ENCODE measurements at regions not wholly inside any gene's neighbourhood (a gene's known extent, or its start where the extent isn't known, plus 50 kb on each side); places are given as distances from the start of the nearest gene placed in this dataset.

DNA sequence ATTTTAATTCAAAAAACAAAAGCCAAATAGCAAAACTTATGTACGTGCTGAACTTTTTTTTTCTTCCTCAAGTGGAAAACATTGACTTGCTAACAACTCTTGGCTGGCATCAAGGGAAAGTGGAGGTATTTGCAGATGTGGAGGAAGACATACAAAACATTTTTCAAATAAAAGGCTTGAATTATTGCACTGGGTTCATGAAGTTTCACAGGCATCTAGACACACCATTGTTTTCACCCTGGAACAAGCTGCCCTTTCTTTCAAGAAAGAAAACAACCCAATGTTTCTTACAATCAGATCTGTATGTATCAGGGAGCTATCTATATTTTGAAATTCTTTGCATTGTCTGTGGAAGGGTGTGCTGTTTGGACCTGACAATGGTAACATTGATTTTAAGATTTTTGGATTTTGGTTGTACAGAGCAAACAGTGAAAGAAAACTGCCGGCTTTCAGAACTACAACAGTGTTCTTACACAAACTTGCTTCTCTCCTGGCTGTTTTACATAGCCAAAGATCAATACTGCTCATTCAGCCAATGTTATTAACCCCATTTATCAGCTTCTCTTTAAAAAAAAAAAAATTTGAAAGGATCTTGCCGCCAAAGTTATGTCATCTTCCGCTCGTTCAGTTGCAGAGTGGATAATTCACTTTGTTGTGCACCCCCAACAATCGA, 187.7 kb upstream of the FOXD3 start:
- TF ChIP-seq POLR2AphosphoS5 (IDR thresholded peaks at IDR 0.05): no peak
- no peak for TF ChIP-seq EP300 (IDR thresholded peaks at IDR 0.05; ENCODE audit: low read depth)
- TF ChIP-seq, protein P1, sequence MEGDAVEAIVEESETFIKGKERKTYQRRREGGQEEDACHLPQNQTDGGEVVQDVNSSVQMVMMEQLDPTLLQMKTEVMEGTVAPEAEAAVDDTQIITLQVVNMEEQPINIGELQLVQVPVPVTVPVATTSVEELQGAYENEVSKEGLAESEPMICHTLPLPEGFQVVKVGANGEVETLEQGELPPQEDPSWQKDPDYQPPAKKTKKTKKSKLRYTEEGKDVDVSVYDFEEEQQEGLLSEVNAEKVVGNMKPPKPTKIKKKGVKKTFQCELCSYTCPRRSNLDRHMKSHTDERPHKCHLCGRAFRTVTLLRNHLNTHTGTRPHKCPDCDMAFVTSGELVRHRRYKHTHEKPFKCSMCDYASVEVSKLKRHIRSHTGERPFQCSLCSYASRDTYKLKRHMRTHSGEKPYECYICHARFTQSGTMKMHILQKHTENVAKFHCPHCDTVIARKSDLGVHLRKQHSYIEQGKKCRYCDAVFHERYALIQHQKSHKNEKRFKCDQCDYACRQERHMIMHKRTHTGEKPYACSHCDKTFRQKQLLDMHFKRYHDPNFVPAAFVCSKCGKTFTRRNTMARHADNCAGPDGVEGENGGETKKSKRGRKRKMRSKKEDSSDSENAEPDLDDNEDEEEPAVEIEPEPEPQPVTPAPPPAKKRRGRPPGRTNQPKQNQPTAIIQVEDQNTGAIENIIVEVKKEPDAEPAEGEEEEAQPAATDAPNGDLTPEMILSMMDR (IDR thresholded peaks at IDR 0.05): no peak
- TF ChIP-seq POLR2A (IDR thresholded peaks at IDR 0.05): no peak
- Histone ChIP-seq H3K27me3 (no peaks in the 10 kb centered on the region), H3K27ac (no peak overlapping the region), H3K9me3 (no peaks in the 10 kb centered on the region), H3K36me3 (no peaks in the 10 kb centered on the region), H3K4me1 (no peaks in the 10 kb centered on the region), H3K4me3 (no peak overlapping the region)
- DNase-seq: no peak
- in situ Hi-C loops (cut with MboI; ENCODE audit: low pct_ligation_motif_present in 1 of 4, low pct_unique_long_range_greater_than_20kb in 1 of 4, low sequenced_read_pairs in 3 of 4) (no loop called here), intact Hi-C loops (cut with DNase I; ENCODE audit: low total_unique reads) (no loop called here)
- WGBS, 2 donors (ENCODE audit: low coverage in 1 of 2): 71 to 76% methylated on average over 5 to 6 of the region's 6 CpGs

DNA sequence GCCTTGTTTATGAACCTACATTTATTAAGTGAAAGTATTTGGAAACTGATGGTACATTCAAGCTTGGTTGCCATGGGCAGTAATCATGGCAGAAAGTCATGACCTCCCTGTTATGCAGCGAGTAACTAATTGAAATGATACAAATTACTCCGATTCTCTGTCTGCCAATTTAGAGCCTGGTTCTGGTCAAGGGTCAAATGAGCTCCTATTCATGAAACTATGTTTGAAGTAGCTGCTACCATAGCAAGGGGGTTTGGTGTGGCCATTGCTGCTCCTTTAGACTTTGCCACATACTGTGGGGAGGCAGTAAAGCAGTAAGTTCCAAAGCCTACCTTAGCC, 187.2 kb upstream of the FOXD3 start:
- Histone ChIP-seq H3K4me3 (no peak overlapping the region), H3K36me3 (no peaks in the 10 kb centered on the region), H3K27me3 (no peaks in the 10 kb centered on the region), H3K9me3 (no peaks in the 10 kb centered on the region), H3K27ac (no peak overlapping the region), H3K4me1 (no peaks in the 10 kb centered on the region)
- WGBS, 2 donors (ENCODE audit: low coverage in 1 of 2): 83 to 94% methylated on average over 1 to 2 of the region's 2 CpGs
- intact Hi-C loops (cut with DNase I; ENCODE audit: low total_unique reads) (no loop called here), in situ Hi-C loops (cut with MboI; ENCODE audit: low pct_ligation_motif_present in 1 of 4, low pct_unique_long_range_greater_than_20kb in 1 of 4, low sequenced_read_pairs in 3 of 4) (no loop called here)
- DNase-seq: no peak
- no peak for TF ChIP-seq EP300 (IDR thresholded peaks at IDR 0.05; ENCODE audit: low read depth)

DNA sequence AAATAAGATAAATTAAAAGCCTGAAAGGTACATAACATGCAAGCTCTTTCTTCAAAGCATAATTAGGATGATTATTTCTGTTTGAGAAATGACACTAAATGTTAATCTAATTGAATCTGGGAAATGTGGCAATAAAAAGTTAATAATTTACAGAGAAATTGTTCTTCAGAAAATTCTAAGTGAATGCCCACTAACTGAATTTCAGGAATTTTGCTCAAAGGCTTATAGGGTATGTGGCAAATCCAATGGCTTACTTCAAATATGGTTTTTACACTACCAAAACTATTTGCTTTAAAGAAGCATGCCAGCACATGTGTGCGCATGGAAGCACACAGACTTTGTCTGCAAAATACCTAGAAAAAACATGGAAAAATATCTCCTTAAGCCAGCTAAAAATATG, 186.6 kb upstream of the FOXD3 start:
- 91 to 100% methylated on average over 1 of the region's 1 CpG for WGBS, 2 donors (ENCODE audit: low coverage in 1 of 2)
- Histone ChIP-seq H3K27ac (no peak overlapping the region), H3K9me3 (no peaks in the 10 kb centered on the region), H3K4me1 (no peaks in the 10 kb centered on the region), H3K4me3 (no peak overlapping the region), H3K27me3 (no peaks in the 10 kb centered on the region), H3K36me3 (no peaks in the 10 kb centered on the region)
- in situ Hi-C loops (cut with MboI; ENCODE audit: low pct_ligation_motif_present in 1 of 4, low pct_unique_long_range_greater_than_20kb in 1 of 4, low sequenced_read_pairs in 3 of 4): no loop called here
- TF ChIP-seq POLR2AphosphoS5 (IDR thresholded peaks at IDR 0.05): no peak
- no peak for TF ChIP-seq POLR2A (IDR thresholded peaks at IDR 0.05)
- no peak for TF ChIP-seq EP300 (IDR thresholded peaks at IDR 0.05; ENCODE audit: low read depth)
- TF ChIP-seq, protein P1 (IDR thresholded peaks at IDR 0.05): no peak
- intact Hi-C loops (cut with DNase I; ENCODE audit: low total_unique reads): no loop called here
- no peak for DNase-seq

DNA sequence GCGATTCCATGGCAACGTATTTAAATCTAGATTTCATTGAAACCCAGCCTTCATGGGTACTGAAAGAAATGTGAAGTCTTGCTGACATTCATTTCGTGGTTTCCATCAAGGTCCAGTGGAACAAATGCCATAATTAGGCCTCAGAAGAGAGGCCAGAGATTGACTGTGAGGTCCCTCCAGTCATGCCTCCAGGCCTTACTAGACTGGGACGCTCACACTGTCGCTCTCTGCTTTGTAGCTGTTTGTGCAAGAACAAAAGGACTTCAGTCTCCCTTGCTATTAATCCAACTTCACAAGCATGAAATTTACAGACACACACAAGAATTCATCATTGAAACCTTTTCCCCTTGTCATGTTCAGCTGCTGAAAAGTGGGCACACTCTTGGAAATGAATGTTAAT, 180.4 kb upstream of the FOXD3 start:
- H3K36me3 ChIP-seq: no peaks in the 10 kb centered on the region
- TF ChIP-seq POLR2A (IDR thresholded peaks at IDR 0.05) (no peak), POLR2AphosphoS5 (IDR thresholded peaks at IDR 0.05) (no peak), EP300 (IDR thresholded peaks at IDR 0.05; ENCODE audit: low read depth) (no peak)
- TF ChIP-seq, protein P1 (IDR thresholded peaks at IDR 0.05): no peak
- no peak overlapping the region for H3K4me3 ChIP-seq
- H3K4me1 ChIP-seq: no peaks in the 10 kb centered on the region
- no peak for DNase-seq
- no peak overlapping the region for H3K27ac ChIP-seq
- in situ Hi-C loops (cut with MboI; ENCODE audit: low pct_ligation_motif_present in 1 of 4, low pct_unique_long_range_greater_than_20kb in 1 of 4, low sequenced_read_pairs in 3 of 4): no loop called here
- intact Hi-C loops (cut with DNase I; ENCODE audit: low total_unique reads): no loop called here
- no peaks in the 10 kb centered on the region for H3K9me3 ChIP-seq
- 80 to 83% methylated on average over 5 of the region's 5 CpGs for WGBS, 2 donors (ENCODE audit: low coverage in 1 of 2)
- H3K27me3 ChIP-seq: no peaks in the 10 kb centered on the region

DNA sequence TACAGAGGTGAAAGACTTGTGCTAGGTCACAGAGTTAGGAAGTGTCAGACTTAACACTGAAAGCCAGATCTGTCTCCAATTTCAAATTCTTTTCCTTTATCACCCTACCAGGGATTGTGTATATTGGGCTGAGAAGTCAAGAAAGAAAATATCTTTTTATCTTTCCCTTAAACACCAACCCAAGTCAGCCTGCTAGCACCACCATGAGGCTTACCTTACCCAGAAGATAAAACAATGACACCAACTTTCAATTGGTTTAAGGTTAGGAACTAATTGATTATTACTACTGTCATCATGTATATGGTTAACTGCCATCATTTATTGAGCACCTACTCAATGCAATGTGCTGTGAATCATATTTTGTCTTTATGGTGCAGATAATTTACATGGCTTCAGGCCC, 178.9 kb upstream of the FOXD3 start:
- DNase-seq: no peak
- no peak overlapping the region for H3K4me3 ChIP-seq
- no peaks in the 10 kb centered on the region for H3K9me3 ChIP-seq
- no peaks in the 10 kb centered on the region for H3K36me3 ChIP-seq
- TF ChIP-seq, protein P1 (IDR thresholded peaks at IDR 0.05): no peak
- TF ChIP-seq EP300 (IDR thresholded peaks at IDR 0.05; ENCODE audit: low read depth) (no peak), POLR2A (IDR thresholded peaks at IDR 0.05) (no peak), POLR2AphosphoS5 (IDR thresholded peaks at IDR 0.05) (no peak)
- no peak overlapping the region for H3K27ac ChIP-seq
- intact Hi-C loops (cut with DNase I; ENCODE audit: low total_unique reads) (no loop called here), in situ Hi-C loops (cut with MboI; ENCODE audit: low pct_ligation_motif_present in 1 of 4, low pct_unique_long_range_greater_than_20kb in 1 of 4, low sequenced_read_pairs in 3 of 4) (no loop called here)
- H3K4me1 ChIP-seq: no peaks in the 10 kb centered on the region
- H3K27me3 ChIP-seq: no peaks in the 10 kb centered on the region

All from transverse colon (tissue), 4 donors.